Immature natural killer cell (primary cell): ENCODE measurements at regions not wholly inside any gene's neighbourhood (a gene's known extent, or its start where the extent isn't known, plus 50 kb on each side); places are given as distances from the start of the nearest gene placed in this dataset.

Experiments used
- DNase-seq, 3 donors: peaks; one replicate each; pipeline ENCODE4 v3.0.0; 2022; ENCODE audit warnings: mixed read lengths in 1 of 3
- H3K27ac Mint-ChIP-seq, 6 donors: one replicate each; pipeline ENCODE4 v1.8.0; 2020; ENCODE audit warnings: mixed read lengths in 6 of 6, mild to moderate bottlenecking in 5 of 6, inconsistent platforms in 4 of 6, moderate library complexity in 3 of 6
- H3K27me3 Mint-ChIP-seq, 3 donors: one replicate each; pipeline ENCODE4 v1.8.0; 2020 to 2021; ENCODE audit warnings: low read depth in 3 of 3, mild to moderate bottlenecking in 3 of 3, mixed read lengths in 3 of 3, moderate library complexity in 3 of 3, inconsistent platforms in 1 of 3
- H3K36me3 Mint-ChIP-seq, 3 donors: one replicate each; pipeline ENCODE4 v1.8.0; 2020; ENCODE audit warnings: mixed read lengths in 3 of 3, inconsistent platforms in 2 of 3, mild to moderate bottlenecking in 2 of 3
- H3K4me1 Mint-ChIP-seq, 2 donors: one replicate each; pipeline ENCODE4 v1.8.0; 2020; ENCODE audit warnings: inconsistent platforms in 2 of 2, mild to moderate bottlenecking in 2 of 2, mixed read lengths in 2 of 2, moderate library complexity in 1 of 2
- H3K4me3 Mint-ChIP-seq, 5 donors: one replicate each; pipeline ENCODE4 v1.8.0; 2020; ENCODE audit warnings: mild to moderate bottlenecking in 5 of 5, mixed read lengths in 5 of 5, inconsistent platforms in 3 of 5, moderate library complexity in 3 of 5
- H3K9me3 Mint-ChIP-seq, 6 donors: one replicate each; pipeline ENCODE4 v1.8.0; 2020; ENCODE audit warnings: mild to moderate bottlenecking in 6 of 6, mixed read lengths in 6 of 6, inconsistent platforms in 4 of 6, moderate library complexity in 3 of 6

DNA sequence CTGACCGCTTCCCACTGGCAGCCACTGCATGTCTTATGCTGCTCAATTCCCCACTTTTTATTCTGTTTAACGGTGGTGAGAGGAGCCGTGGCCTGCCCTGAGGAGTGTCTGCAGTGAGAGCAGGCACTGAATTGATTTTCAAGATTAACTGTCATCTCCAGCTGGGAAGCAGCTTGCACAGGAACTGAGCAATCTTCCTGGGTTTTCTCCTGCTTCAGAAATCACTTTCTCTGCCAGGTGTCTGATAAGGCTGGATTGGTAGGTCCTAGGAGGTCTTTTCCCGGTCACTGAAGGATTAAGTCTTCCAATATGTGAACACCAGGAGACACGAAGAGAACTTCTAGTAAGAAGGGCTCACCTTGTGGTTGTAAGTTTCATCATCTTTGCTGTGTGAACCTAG is 181.1 kb upstream of the RAD23B start:
- Mint-ChIP-seq H3K9me3 (no peaks in the 10 kb centered on the region), H3K4me3 (no peak overlapping the region), H3K4me1 (no peaks in the 10 kb centered on the region), H3K27ac (no peak overlapping the region), H3K27me3 (peaks cover 3 to 4% (median 4%) of the 10 kb centered on the region in 3 donors), H3K36me3 (no peaks in the 10 kb centered on the region)
- no peak for DNase-seq

GRCh38 chr9:107103621-107104020 is 179.5 kb upstream of the RAD23B start:
- Mint-ChIP-seq H3K27me3 (peaks cover 3 to 6% (median 4%) of the 10 kb centered on the region in 3 donors), H3K4me3 (no peak overlapping the region)

GRCh38 chr9:107105784-107106183 is 177.3 kb upstream of the RAD23B start:
- Mint-ChIP-seq H3K36me3 (peaks cover 0 to 2% (median 0%) of the 10 kb centered on the region in 3 donors), H3K4me3 (no peak overlapping the region), H3K9me3 (peaks cover 0 to 2% (median 0%) of the 10 kb centered on the region in 6 donors), H3K27me3 (peaks cover 0 to 6% (median 1%) of the 10 kb centered on the region in 3 donors), H3K4me1 (no peaks in the 10 kb centered on the region), H3K27ac (no peak overlapping the region)
- no peak for DNase-seq

More at GRCh38 chr9:107103621-107104020, 179.5 kb upstream of the RAD23B start:
- no peaks in the 10 kb centered on the region for H3K36me3 Mint-ChIP-seq
- no peaks in the 10 kb centered on the region for H3K4me1 Mint-ChIP-seq
- H3K9me3 Mint-ChIP-seq = no peaks in the 10 kb centered on the region
- no peak for DNase-seq
- H3K27ac Mint-ChIP-seq = no peak overlapping the region

DNA sequence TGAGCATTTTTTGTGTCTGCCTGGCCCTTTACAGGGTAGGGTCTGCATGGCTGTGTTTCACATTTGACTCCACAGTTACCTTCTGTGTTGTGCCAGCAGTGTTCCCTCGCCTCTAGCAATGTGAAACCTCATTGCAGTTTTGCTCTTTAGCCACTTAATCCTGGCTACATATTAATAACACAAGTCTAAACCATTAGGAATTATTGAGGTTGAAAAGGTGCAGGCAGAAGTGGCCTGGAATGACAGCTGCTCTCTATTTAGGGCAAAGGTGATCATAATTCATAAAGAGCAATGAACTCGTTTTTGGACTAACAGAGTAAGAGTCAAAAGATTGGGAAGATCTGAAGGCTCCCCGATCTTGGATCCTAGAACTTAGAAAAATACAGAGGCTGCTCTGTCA is 176.7 kb upstream of the RAD23B start:
- H3K36me3 Mint-ChIP-seq = peaks cover 0 to 2% (median 0%) of the 10 kb centered on the region in 3 donors
- H3K4me3 Mint-ChIP-seq = no peak overlapping the region

GRCh38 chr9:107108342-107109130 is 174.5 kb upstream of the RAD23B start:
- Mint-ChIP-seq H3K27ac (no peak overlapping the region), H3K9me3 (peaks cover 0 to 2% (median 0%) of the 10 kb centered on the region in 6 donors), H3K27me3 (peaks cover 0 to 4% (median 1%) of the 10 kb centered on the region in 3 donors), H3K4me3 (no peak overlapping the region), H3K36me3 (peaks cover 0 to 2% (median 0%) of the 10 kb centered on the region in 3 donors), H3K4me1 (no peaks in the 10 kb centered on the region)
- DNase-seq = no peak

More for the DNA sequence above, 176.7 kb upstream of the RAD23B start:
- Mint-ChIP-seq H3K27ac (no peak overlapping the region), H3K9me3 (peaks cover 0 to 2% (median 0%) of the 10 kb centered on the region in 6 donors), H3K4me1 (no peaks in the 10 kb centered on the region), H3K27me3 (peaks cover 0 to 6% (median 1%) of the 10 kb centered on the region in 3 donors)
- DNase-seq = no peak

GRCh38 chr9:107109324-107109723 is 173.8 kb upstream of the RAD23B start:
- no peak for DNase-seq
- Mint-ChIP-seq H3K27ac (no peak overlapping the region), H3K27me3 (peaks cover 0 to 4% (median under 1%) of the 10 kb centered on the region in 3 donors), H3K36me3 (peaks cover 0 to 2% (median 0%) of the 10 kb centered on the region in 3 donors), H3K9me3 (peaks cover 0 to 2% (median 0%) of the 10 kb centered on the region in 6 donors), H3K4me3 (no peak overlapping the region), H3K4me1 (peaks cover under 1 to 1% of the 10 kb centered on the region in 2 donors)

GRCh38 chr9:107110153-107110552 is 172.9 kb upstream of the RAD23B start:
- DNase-seq = no peak
- Mint-ChIP-seq H3K27me3 (peaks cover 0 to 4% (median 0%) of the 10 kb centered on the region in 3 donors), H3K36me3 (peaks cover 0 to 2% (median 0%) of the 10 kb centered on the region in 3 donors), H3K4me3 (no peak overlapping the region), H3K27ac (no peak overlapping the region), H3K9me3 (peaks cover 0 to 2% (median 0%) of the 10 kb centered on the region in 6 donors), H3K4me1 (peaks cover 4 to 6% of the 10 kb centered on the region in 2 donors)

DNA sequence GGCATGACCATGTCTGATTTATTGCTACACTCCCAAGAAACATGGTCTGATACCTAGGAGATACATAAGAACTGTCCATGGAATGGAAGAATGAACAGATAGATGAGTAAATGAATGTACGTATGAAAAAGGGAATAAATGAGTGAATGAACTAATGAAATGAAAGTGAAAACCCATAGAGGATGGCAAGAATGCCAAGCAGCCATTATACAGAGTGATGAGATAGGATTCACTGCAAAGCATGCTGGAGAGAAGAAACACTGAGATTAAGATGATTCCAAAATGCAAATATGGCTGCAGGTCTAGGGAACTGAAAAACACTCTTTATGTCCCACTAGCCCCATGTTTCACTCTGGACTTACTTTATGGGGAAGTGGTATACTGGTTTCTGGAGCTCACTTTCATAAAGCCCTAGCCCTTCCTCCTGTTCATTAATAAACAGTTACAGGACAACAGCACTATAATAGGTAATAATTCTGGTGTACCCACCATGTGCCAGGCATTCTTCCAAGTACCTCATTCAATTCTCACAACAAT is 170.3 kb upstream of the RAD23B start:
- peaks cover 0 to 2% (median 0%) of the 10 kb centered on the region in 3 donors for H3K36me3 Mint-ChIP-seq
- peaks cover 0 to 2% (median 0%) of the 10 kb centered on the region in 6 donors for H3K9me3 Mint-ChIP-seq
- H3K27me3 Mint-ChIP-seq = peaks cover 0 to 5% (median 0%) of the 10 kb centered on the region in 3 donors
- H3K27ac Mint-ChIP-seq = no peak overlapping the region
- H3K4me3 Mint-ChIP-seq = no peak overlapping the region
- no peak for DNase-seq
- peaks cover 4 to 6% of the 10 kb centered on the region in 2 donors for H3K4me1 Mint-ChIP-seq

GRCh38 chr9:107118863-107119624 is 164.0 kb upstream of the RAD23B start:
- peaks cover 4 to 6% of the 10 kb centered on the region in 2 donors for H3K4me1 Mint-ChIP-seq
- peaks cover 0 to 2% (median 0%) of the 10 kb centered on the region in 6 donors for H3K9me3 Mint-ChIP-seq
- no peak overlapping the region for H3K27ac Mint-ChIP-seq
- DNase-seq = no peak
- H3K4me3 Mint-ChIP-seq = no peak overlapping the region
- peaks cover 0 to 5% (median 3%) of the 10 kb centered on the region in 3 donors for H3K27me3 Mint-ChIP-seq
- no peaks in the 10 kb centered on the region for H3K36me3 Mint-ChIP-seq

GRCh38 chr9:107119735-107120134 is 163.3 kb upstream of the RAD23B start:
- H3K27me3 Mint-ChIP-seq = peaks cover 0 to 6% (median 3%) of the 10 kb centered on the region in 3 donors
- peaks cover 0 to 2% (median 0%) of the 10 kb centered on the region in 6 donors for H3K9me3 Mint-ChIP-seq
- no peak overlapping the region for H3K4me3 Mint-ChIP-seq
- H3K36me3 Mint-ChIP-seq = no peaks in the 10 kb centered on the region
- no peak overlapping the region for H3K27ac Mint-ChIP-seq
- peaks cover 0 to 1% of the 10 kb centered on the region in 2 donors for H3K4me1 Mint-ChIP-seq
- no peak for DNase-seq

DNA sequence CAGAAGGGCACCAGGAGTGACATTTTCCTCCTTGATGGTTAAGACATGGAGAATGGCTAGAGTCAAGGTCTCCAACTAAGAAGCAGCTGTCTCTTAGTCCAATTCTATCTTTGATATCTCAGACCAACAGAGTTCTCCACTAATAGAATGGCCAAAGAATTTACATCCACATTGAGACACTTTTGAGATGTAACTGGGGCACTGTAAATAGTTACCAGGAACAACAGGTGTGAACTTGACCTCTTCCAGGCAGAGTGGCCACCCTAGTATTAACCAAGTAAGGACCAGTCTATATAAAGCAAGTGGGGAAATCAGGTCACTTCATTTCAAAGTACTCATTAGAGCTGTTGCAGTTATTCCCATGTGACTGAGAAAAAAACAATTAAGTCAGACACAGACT is 159.7 kb upstream of the RAD23B start:
- no peaks in the 10 kb centered on the region for H3K36me3 Mint-ChIP-seq
- no peak overlapping the region for H3K4me3 Mint-ChIP-seq

DNA sequence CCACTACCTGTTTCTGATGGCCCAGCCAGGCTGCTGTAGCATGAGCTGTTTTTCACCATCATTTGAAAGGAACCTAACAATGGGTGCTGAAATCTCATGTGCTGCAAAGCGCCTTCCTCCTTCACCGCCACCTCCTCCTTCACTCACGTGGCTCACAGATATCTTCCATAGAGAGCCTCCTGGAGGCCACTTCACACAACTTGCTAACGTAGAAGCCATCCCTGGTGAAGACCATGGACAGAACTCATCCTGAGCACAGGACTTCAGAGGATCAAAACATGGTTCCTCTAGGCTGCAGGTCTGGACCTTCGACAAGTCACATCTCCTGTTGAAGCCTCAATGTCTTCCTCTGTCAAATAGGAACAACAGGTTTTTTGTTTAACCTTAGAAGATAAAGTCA is 155.5 kb upstream of the RAD23B start:
- Mint-ChIP-seq H3K27me3 (peaks cover 0 to 4% (median 4%) of the 10 kb centered on the region in 3 donors), H3K36me3 (no peaks in the 10 kb centered on the region), H3K4me3 (no peak overlapping the region), H3K27ac (no peak overlapping the region), H3K9me3 (no peaks in the 10 kb centered on the region), H3K4me1 (no peaks in the 10 kb centered on the region)
- no peak for DNase-seq

More for the DNA sequence above, 159.7 kb upstream of the RAD23B start:
- no peak for DNase-seq
- Mint-ChIP-seq H3K4me1 (no peaks in the 10 kb centered on the region), H3K27ac (no peak overlapping the region), H3K9me3 (peaks cover 0 to 2% (median 0%) of the 10 kb centered on the region in 6 donors), H3K27me3 (peaks cover 2 to 5% (median 3%) of the 10 kb centered on the region in 3 donors)

DNA sequence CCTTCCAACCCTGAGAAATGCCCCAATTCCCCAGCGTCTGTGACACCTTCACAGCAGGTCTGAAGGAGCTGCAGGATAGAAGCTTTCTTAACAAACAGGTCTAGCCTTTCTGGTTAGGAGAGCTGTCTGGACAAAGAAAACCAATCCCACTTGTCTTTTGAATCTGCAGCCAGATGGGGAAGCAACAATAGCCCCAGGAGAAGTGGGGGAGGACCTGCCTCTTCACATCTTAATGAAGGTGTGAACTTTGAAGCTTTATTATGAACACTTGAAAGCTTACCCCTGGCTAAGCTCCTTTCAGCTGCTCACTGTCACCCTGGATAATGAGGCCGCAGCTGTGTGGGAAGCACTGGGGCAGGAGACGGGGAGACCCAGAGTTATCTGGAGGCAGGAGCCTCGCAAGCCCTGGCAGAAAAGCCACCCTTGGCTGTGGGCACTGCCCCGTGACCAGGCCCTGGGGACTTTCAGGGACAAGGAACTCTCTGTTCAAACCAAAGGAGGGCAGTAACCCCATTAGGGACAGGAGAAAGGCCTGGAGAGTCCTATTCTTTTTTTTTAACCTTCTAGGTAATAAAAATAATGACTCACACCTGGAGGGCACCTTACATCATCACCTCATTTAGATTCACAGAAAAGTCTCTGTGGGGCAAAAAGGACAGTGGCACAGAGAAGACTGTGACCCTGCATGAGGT is 151.8 kb upstream of the RAD23B start:
- Mint-ChIP-seq H3K4me1 (no peaks in the 10 kb centered on the region), H3K4me3 (no peak overlapping the region), H3K27me3 (peaks cover 2 to 4% (median 2%) of the 10 kb centered on the region in 3 donors), H3K27ac (no peak overlapping the region), H3K36me3 (no peaks in the 10 kb centered on the region), H3K9me3 (no peaks in the 10 kb centered on the region)
- no peak for DNase-seq
